Stimulated activated CD4-positive, alpha-beta T cell treated with anti-CD3 and anti-CD28 coated beads, Interleukin-12 subunit alpha, Interleukin-12 subunit beta, amount 100 ng/mL, for 24 hours (primary cell): ENCODE measurements at regions not wholly inside any gene's neighbourhood (a gene's known extent, or its start where the extent isn't known, plus 50 kb on each side); places are given as distances from the start of the nearest gene placed in this dataset.

Experiments used
- DNase-seq, 2 experiments: peaks; one replicate each; pipeline ENCODE4 v3.0.0-alpha.2; 2020; ENCODE audit warnings: low read depth in 2 of 2

DNA sequence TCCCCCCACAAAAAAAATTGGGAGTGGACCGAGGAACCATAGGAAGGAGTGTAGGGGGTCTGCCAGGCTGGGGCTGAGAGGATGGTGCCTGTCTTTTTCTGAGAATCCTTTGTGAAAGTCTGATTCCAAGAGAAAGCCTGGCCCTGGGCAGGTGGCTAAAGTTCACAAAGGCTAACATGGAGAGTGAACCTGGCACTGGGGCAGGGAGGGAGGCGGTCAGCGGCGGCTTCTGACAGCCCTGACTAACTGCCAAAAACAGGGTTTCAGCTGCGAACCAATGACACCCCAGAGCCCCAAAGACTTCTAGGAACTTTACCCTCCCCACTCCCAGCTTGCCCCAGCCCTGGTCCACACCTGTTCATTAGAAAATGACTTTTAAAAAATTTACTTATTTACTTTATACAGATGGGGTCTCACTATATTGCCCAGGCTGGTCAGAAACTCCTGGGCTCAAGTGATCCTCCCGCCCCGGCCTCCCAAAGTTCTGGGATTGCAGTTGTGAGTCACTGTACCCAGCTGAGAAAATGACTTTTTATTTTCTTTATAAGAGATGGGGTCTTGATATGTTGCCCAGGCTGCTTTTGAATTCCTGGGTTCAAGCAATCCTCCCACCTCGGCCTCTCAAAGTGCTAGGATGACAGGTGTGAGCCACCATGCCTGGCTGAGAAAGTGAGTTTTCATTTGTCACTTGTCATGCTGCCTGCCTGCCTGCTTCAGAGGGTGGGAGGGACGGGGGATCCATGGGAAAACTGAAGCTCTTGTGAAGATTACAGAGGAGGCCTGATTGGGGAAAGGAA is 61.0 kb upstream of the DUSP5 start:
- no peak for DNase-seq

DNA sequence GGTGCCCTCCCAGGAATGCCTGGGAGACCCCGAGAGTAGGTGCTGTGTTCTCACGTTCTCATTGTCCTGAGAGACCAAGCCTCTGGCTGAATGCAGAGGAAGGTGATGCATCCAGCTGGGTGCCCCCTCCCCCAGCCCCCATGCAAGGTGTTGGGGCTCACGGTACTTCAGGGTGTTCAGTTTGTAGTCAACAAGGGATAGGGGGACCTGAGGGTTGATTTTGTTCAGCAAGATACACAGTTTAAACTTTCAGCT is 60.4 kb upstream of the DUSP5 start:
- DNase-seq = no peak

DNA sequence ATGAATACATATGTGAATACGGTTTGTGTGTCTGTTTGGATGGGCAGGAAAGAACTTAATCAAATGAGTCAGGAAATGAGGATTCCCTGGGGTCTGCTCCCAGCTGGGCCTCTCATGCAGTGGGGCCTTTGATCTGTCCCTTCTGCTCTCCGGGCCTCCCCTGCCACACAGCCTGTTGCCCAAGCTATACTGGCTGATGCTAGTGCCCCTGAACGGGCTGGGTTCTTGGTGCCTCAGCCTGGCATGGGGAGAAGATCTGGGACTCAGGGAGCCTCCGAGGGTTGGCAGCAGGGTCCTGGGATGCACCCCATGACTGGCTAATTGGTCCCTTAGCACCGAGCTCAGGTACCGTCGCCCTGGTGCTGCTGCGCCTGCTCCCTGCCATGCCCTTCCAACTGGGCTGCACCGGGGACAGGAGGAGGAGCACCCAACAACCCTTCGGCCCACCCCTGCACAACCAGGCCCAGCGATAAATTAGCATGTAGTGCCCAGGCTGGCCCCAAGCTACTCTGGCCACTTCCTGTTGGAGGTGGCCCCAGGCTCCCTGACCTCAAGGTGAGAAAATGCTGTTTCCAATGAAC is 59.9 kb upstream of the DUSP5 start:
- no peak for DNase-seq

DNA sequence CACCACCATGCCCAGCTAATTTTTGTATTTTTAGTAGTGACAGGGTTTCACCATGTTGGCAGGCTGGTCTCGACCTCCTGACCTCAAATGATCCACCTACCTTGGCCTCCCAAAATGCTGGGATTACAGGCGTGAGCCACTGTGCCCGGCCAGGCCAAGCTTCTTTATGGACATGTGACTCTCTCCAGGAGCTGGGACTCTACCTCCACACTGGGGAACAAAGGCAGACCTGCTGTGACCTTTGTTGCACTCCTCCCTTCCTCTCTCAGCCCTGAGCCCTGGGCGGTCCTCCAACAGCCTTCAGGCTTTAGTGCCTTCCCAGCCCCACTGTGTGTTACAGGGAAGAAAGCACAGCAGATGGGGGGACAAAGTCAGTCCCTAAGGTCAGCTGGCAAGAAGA is 55.0 kb upstream of the DUSP5 start:
- no peak for DNase-seq

DNA sequence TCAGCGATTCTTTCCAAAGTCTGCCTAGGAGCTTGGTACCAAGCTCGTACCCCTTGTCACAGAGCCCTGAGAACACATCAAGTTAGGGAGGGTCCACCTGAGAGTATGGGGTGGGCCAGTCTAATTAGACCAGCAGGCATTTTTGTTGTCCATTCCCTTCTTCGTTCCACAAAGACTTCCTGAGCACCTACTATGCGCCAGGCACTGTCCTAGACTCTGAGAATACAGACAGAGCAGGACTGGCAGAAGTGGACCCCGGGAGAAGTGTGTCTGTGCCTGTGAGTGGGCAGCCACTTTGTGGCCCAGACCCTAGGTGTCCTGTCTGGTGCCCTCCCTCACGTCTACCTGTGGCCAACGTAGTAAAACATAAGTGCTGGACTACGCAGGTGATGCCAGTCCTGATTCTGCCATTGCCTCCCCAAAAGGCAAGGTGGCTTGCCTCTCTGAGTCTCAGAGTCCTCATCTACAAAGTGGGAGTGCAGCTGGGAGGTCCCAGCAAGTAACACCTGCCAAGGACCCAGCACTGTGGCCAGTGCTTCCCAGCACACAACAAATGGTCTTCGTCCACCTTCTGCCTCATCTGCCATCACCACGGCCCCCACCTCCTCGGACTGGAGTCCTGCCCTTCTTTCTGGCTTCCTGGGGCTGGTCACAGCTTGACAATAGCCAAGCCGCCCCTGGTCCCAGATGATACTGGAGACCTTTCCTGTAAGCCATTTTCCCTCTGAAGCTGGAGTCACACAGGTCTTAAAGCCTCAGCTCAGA is 54.3 kb upstream of the DUSP5 start:
- DNase-seq = no peak

DNA sequence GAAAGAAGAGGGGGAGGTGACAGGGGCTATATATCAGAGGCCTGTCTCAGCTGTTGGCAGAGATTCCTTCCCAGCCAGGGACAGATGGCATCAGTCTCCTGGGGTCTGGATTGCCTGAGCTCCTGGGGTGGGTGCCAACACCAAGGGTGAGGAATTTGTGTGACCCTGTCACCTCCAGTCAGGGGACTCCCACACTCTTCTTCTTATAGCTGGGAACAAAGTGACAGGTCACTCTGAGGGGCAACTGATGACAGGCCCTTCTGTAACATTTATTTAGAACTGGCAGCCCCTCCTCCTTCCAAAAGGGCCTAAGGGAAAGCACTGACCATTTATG is 53.7 kb upstream of the DUSP5 start:
- no peak for DNase-seq

DNA sequence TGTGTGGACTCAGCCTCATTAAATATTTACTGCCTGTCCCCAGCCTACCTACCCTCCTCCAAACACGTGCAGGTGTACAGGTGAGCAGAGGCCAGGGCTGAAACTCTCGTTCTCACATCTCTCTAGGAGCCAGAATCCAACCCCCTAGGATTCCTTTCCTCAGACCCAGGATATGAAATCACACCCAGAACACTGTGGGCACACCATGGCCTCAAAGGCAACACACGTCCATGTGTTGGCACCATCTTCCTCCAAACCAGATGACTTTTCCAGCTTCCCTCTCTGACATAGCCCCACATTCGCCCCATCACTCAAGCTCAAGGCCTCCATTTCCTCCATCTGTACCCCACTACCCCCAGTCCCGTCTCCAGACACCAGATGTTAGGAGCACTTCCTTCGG is 51.8 kb upstream of the DUSP5 start:
- DNase-seq = no peak

DNA sequence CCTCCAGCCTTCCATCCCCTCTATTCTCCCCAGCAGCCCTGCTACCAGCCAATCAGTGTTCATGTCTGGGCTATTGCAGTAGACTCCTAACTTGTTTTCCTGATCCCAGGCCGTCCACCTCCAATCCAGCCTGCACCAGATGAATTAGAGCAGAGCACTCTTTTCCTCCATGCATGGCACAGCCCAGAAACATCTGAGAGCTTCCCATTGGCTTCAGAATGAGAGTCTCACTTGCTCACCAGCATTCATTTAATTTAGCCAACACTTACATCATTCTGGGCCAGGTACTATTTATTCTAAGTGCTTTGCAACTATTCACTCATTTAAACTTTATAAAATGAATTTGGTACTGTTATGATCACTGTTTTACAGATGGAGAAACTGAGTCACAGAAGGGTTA is 51.4 kb upstream of the DUSP5 start:
- no peak for DNase-seq

DNA sequence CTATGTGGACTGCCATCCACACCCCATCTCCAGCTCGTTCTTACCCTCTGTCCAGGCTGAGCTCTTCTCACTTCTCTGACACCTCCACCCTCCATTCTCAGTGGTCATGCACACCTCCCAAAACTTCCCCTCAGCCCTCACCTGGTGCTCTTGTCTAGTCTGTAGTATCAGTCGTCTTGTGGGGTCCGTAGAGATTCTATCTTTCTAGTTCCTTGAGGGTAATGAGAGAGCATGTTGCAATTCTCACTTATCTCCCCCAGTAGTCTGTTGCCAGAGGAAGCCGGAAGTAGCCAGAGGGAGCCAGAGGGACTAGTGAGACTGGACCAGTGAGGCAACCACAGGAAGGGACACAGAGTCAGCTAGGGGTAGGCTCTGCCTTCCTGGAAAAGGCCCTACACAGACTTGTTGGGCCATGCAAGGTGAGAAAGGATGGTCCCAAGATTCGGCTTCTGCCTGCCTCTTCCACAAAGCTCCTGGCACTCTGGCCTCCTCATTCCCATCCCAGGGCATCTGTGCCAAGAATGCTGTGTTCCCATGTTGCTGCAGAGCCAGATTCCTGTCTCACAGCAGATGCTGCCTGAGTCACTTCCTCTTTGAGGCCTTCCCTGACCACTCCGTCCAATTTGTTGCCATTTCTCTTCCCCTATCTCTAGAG is 50.6 kb upstream of the DUSP5 start:
- no peak for DNase-seq

DNA sequence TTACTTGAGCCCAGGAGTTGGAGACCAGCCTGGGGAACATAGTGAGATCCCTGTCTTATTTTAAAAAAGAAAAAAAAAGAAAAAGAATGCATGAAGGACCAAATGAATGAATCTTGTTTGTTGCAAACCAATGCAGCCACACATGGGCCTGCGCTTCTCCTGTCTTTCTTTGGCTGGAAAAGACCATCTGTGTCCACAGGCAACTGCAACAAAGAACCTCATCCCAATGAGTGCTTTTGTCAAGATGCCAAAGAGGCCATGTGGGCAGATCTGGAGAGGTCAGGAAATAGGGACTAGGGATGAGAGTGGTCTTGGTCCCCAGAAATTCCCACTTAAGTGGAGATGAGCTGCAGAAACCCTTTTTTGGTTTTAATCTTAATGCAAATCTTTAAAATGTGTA is 49.8 kb upstream of the DUSP5 start:
- no peak for DNase-seq
